Mesothelial cell of epicardium (in vitro differentiated cells): ENCODE measurements at regions not wholly inside any gene's neighbourhood (a gene's known extent, or its start where the extent isn't known, plus 50 kb on each side); places are given as distances from the start of the nearest gene placed in this dataset.

Experiments used
- DNase-seq, 2 experiments: peaks; one replicate each; pipeline ENCODE4 v3.0.0; 2021; ENCODE audit warnings: low spot score in 2 of 2; ENCODE audit not compliant: unreplicated experiment in 2 of 2
- H3K27ac Mint-ChIP-seq: 2 replicates; pipeline ENCODE4 v1.8.0; 2021; ENCODE audit warnings: mixed read lengths
- H3K27me3 Mint-ChIP-seq: 2 replicates; pipeline ENCODE4 v1.8.0; 2021; ENCODE audit warnings: low read depth, mixed read lengths
- H3K36me3 Mint-ChIP-seq: 2 replicates; pipeline ENCODE4 v1.8.0; 2021; ENCODE audit warnings: mixed read lengths
- H3K4me1 Mint-ChIP-seq: 2 replicates; pipeline ENCODE4 v1.8.0; 2021; ENCODE audit warnings: mixed read lengths
- H3K4me3 Mint-ChIP-seq: 2 replicates; pipeline ENCODE4 v1.8.0; 2021; ENCODE audit warnings: mild to moderate bottlenecking, moderate library complexity, mixed read lengths
- H3K9me3 Mint-ChIP-seq: 2 replicates; pipeline ENCODE4 v1.8.0; 2021; ENCODE audit warnings: mixed read lengths
- TF ChIP-seq, protein P1 (sequence below): fragments of 200-600 bp; sonication (generic); IDR thresholded peaks from one replicate; pipeline ENCODE4 v1.5.0; 2021; ENCODE audit warnings: antibody characterized with exemption; ENCODE audit not compliant: unreplicated experiment

DNA sequence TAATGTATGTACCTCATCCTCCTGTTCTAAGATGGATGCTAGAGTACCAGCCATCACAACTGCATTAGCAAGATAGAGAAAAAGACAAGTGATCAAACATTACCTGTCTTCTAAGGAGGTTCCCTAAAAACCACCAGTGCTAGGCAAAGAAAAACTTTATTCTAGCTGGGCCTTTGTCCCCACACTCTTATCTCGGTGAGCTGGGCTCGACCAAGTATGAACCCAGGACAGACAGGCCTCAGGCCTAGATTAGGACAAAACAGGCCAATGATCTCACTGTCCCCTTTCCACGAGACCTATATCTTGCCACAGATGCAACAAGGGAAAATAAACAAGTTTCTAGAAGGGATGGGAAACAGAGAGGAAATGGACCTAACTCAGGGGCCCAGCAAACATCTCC lies 127.6 kb upstream of the PKDCC start:
- no peak overlapping the region for H3K4me3 Mint-ChIP-seq
- peaks cover 26% of the 10 kb centered on the region for H3K4me1 Mint-ChIP-seq
- peaks cover 1% of the 10 kb centered on the region for H3K36me3 Mint-ChIP-seq
- no peaks in the 10 kb centered on the region for H3K27me3 Mint-ChIP-seq
- TF ChIP-seq, protein P1, sequence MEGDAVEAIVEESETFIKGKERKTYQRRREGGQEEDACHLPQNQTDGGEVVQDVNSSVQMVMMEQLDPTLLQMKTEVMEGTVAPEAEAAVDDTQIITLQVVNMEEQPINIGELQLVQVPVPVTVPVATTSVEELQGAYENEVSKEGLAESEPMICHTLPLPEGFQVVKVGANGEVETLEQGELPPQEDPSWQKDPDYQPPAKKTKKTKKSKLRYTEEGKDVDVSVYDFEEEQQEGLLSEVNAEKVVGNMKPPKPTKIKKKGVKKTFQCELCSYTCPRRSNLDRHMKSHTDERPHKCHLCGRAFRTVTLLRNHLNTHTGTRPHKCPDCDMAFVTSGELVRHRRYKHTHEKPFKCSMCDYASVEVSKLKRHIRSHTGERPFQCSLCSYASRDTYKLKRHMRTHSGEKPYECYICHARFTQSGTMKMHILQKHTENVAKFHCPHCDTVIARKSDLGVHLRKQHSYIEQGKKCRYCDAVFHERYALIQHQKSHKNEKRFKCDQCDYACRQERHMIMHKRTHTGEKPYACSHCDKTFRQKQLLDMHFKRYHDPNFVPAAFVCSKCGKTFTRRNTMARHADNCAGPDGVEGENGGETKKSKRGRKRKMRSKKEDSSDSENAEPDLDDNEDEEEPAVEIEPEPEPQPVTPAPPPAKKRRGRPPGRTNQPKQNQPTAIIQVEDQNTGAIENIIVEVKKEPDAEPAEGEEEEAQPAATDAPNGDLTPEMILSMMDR, result no peak
- DNase-seq, result no peak
- H3K9me3 Mint-ChIP-seq, result no peaks in the 10 kb centered on the region
- H3K27ac Mint-ChIP-seq, result no peak overlapping the region

DNA sequence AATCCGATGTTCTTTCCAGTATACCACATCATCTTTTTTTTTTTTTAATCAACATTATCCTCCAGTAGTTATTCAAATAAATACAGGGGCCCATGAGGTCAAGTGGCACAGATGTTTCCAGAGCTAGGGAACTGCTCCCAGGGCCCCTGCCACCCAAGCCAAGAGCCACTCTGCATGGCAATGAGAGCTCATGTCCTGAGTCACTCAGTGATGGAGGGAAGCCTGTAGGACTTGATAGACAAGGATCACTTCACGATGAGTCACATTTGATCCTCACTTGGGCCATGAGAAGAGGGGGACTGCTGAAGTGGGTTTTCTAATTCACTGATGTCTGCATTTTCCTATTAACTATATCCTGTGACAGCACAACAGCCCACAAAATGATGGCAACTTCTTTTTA lies 127.0 kb upstream of the PKDCC start:
- TF ChIP-seq, protein P1, result no peak

DNA sequence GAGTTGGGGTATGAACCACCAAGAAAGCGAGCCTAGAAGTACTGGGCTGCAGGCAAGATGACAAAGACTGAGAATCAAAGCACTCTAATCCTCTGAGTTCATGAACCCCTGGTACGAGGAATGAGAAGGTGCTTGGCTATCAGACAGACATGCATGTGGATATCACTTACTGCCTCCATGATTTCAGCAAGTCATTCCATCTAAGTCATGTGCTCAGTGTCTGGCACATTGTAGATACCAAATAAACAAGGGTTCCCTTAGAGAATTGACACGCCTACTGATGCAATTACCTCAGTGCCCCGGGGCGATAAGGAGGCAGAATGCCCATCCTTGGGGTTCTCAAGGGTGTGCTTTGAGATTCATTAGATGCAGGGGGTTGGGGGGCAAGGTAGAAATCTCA lies 125.6 kb upstream of the PKDCC start:
- TF ChIP-seq, protein P1, result no peak
- H3K27ac Mint-ChIP-seq, result peak overlapping the region; percentile 69
- DNase-seq, result no peak

More for the DNA sequence above, 127.0 kb upstream of the PKDCC start:
- Mint-ChIP-seq H3K27ac (no peak overlapping the region), H3K27me3 (no peaks in the 10 kb centered on the region), H3K36me3 (peaks cover 1% of the 10 kb centered on the region), H3K4me1 (peaks cover 26% of the 10 kb centered on the region), H3K4me3 (no peak overlapping the region), H3K9me3 (no peaks in the 10 kb centered on the region)
- no peak for DNase-seq

DNA sequence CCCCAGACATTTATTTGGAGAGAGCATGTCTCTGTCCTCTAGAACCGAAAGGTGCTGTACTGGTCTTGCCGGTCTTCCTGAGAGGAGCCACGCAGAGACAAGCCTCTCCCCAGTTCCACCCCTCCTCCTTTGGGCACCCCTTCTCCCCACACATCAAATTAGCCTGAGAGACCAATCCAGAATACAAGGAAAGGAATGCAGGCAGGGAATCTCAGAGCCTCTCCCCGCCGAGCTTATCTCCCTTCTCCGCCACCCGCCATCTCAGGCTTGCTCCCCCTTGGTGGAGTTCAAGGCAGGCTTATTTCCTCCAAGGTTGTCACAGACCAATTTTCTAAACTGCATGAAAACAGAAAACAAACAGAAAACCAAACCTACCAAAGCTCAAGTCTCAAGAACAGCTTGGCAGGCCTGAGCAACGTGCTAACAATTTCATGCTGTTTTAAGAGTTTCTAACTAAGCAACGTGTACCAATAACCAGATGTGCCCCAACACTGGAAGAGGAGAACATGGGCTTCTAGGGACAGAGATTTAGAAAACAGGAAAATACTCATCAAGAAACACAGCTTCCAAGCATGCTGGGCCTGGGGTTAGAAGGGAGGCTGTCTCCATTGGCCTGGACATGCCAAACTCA lies 124.5 kb upstream of the PKDCC start:
- Mint-ChIP-seq H3K9me3 (no peaks in the 10 kb centered on the region), H3K27ac (peak overlapping the region; percentile 70), H3K4me3 (no peak overlapping the region), H3K27me3 (no peaks in the 10 kb centered on the region), H3K36me3 (peaks cover 1% of the 10 kb centered on the region), H3K4me1 (peaks cover 38% of the 10 kb centered on the region)
- TF ChIP-seq, protein P1, result no peak
- DNase-seq, result no peak

More for the DNA sequence above, 125.6 kb upstream of the PKDCC start:
- Mint-ChIP-seq H3K9me3 (no peaks in the 10 kb centered on the region), H3K4me1 (peaks cover 27% of the 10 kb centered on the region), H3K36me3 (peaks cover 1% of the 10 kb centered on the region), H3K4me3 (no peak overlapping the region), H3K27me3 (no peaks in the 10 kb centered on the region)

DNA sequence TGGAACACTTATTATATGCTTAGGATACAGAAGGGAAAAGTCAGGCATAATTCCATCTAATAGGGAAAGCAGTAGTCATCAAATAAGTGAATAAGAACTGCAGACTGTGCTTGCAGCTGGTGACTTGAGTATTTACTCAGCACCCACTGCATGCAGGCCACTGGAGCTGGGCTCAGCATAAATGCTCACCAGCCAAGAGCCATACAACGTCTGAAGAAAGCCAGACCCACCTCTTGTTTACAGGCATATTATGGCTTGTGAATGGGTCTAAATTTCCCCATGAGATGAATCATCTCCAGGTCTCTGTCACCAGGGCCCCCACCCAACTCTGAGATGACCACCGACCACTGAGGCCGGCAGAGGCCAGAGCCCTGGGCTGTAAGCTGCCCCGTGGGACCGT lies 123.8 kb upstream of the PKDCC start:
- Mint-ChIP-seq H3K27me3 (no peaks in the 10 kb centered on the region), H3K4me1 (peaks cover 44% of the 10 kb centered on the region), H3K36me3 (peaks cover 1% of the 10 kb centered on the region), H3K27ac (peak overlapping the region; percentile 70), H3K9me3 (no peaks in the 10 kb centered on the region), H3K4me3 (no peak overlapping the region)
- TF ChIP-seq, protein P1, result no peak
- DNase-seq, result no peak
